ENCODE measurements at regions not wholly inside any gene's neighbourhood (a gene's known extent, or its start where the extent isn't known, plus 50 kb on each side); places are given as distances from the start of the nearest gene placed in this dataset.
"Not testable (repeated sequence)": the region's sequence is repeated elsewhere in the genome, so short reads cannot be mapped to it uniquely, and the experiment has no call there.

GRCh38 chr5:57429513-57430120 lies 53.0 kb downstream of the ACTBL2 start:
- Mint-ChIP-seq H3K27me3 (peaks cover 4% of the 10 kb centered on the region), H3K27ac (no peak overlapping the region), H3K4me3 (no peak overlapping the region), H3K36me3 (no peaks in the 10 kb centered on the region), H3K9me3 (no peaks in the 10 kb centered on the region), H3K4me1 (no peaks in the 10 kb centered on the region)
- no peak for DNase-seq
- CTCF ChIA-PET: interaction anchor here (1.3 kb wide), 1 partner anchor 91 kb away, joined by 3 read pairs; no protein-coding TSS in a partner anchor

GRCh38 chr5:57429021-57429420 lies 53.6 kb downstream of the ACTBL2 start:
- not testable (repeated sequence) for H3K9me3 Mint-ChIP-seq, H3K27me3 Mint-ChIP-seq, H3K36me3 Mint-ChIP-seq, H3K4me1 Mint-ChIP-seq, H3K4me3 Mint-ChIP-seq, H3K27ac Mint-ChIP-seq, DNase-seq
- CTCF ChIA-PET: interaction anchor here (1.3 kb wide), 1 partner anchor 90 kb away, joined by 3 read pairs; no protein-coding TSS in a partner anchor

- H3K9me3 Mint-ChIP-seq: no peaks in the 10 kb centered on the region
- no peak overlapping the region for H3K27ac Mint-ChIP-seq
- CTCF ChIA-PET: no interaction called here
- no peaks in the 10 kb centered on the region for H3K4me1 Mint-ChIP-seq
- no peak overlapping the region for H3K4me3 Mint-ChIP-seq
- peaks cover 7% of the 10 kb centered on the region for H3K27me3 Mint-ChIP-seq
- no peak for DNase-seq
- no peaks in the 10 kb centered on the region for H3K36me3 Mint-ChIP-seq
Observed at GRCh38 chr5:57422993-57423392, 59.6 kb downstream of the ACTBL2 start.

- H3K4me1 Mint-ChIP-seq: no peaks in the 10 kb centered on the region
- CTCF ChIA-PET: no interaction called here
- no peak overlapping the region for H3K4me3 Mint-ChIP-seq
- no peaks in the 10 kb centered on the region for H3K36me3 Mint-ChIP-seq
- H3K9me3 Mint-ChIP-seq: no peaks in the 10 kb centered on the region
- no peak overlapping the region for H3K27ac Mint-ChIP-seq
- H3K27me3 Mint-ChIP-seq: peaks cover 9% of the 10 kb centered on the region
- no peak for DNase-seq
Observed at GRCh38 chr5:57422341-57422740, 60.3 kb downstream of the ACTBL2 start.

- H3K36me3 Mint-ChIP-seq: no peaks in the 10 kb centered on the region
- no peak overlapping the region for H3K4me3 Mint-ChIP-seq
- H3K27me3 Mint-ChIP-seq: peaks cover 17% of the 10 kb centered on the region
- H3K27ac Mint-ChIP-seq: no peak overlapping the region
- no peak for DNase-seq
- H3K4me1 Mint-ChIP-seq: no peaks in the 10 kb centered on the region
- no peaks in the 10 kb centered on the region for H3K9me3 Mint-ChIP-seq
- CTCF ChIA-PET: no interaction called here
Observed at GRCh38 chr5:57420801-57421200, 61.8 kb downstream of the ACTBL2 start.

GRCh38 chr5:57417971-57418370 lies 64.6 kb downstream of the ACTBL2 start:
- Mint-ChIP-seq H3K9me3 (no peaks in the 10 kb centered on the region), H3K4me1 (no peaks in the 10 kb centered on the region), H3K27me3 (peaks cover 17% of the 10 kb centered on the region), H3K36me3 (no peaks in the 10 kb centered on the region), H3K4me3 (no peak overlapping the region), H3K27ac (no peak overlapping the region)
- no peak for DNase-seq
- CTCF ChIA-PET: no interaction called here

GRCh38 chr5:57417320-57417719 lies 65.3 kb downstream of the ACTBL2 start:
- H3K27ac Mint-ChIP-seq: no peak overlapping the region
- CTCF ChIA-PET: no interaction called here
- peaks cover 17% of the 10 kb centered on the region for H3K27me3 Mint-ChIP-seq
- H3K4me1 Mint-ChIP-seq: no peaks in the 10 kb centered on the region
- H3K9me3 Mint-ChIP-seq: no peaks in the 10 kb centered on the region
- DNase-seq: no peak
- no peaks in the 10 kb centered on the region for H3K36me3 Mint-ChIP-seq
- H3K4me3 Mint-ChIP-seq: no peak overlapping the region

GRCh38 chr5:57416278-57416994 lies 66.2 kb downstream of the ACTBL2 start:
- Mint-ChIP-seq H3K4me1 (no peaks in the 10 kb centered on the region), H3K36me3 (no peaks in the 10 kb centered on the region), H3K27me3 (peaks cover 17% of the 10 kb centered on the region), H3K9me3 (no peaks in the 10 kb centered on the region), H3K4me3 (no peak overlapping the region), H3K27ac (no peak overlapping the region)
- CTCF ChIA-PET: no interaction called here
- no peak for DNase-seq

- Mint-ChIP-seq H3K9me3 (no peaks in the 10 kb centered on the region), H3K27ac (no peak overlapping the region)
- DNase-seq: no peak
Observed at GRCh38 chr5:57414857-57415256, 67.8 kb downstream of the ACTBL2 start.

GRCh38 chr5:57414191-57414590 lies 68.4 kb downstream of the ACTBL2 start:
- DNase-seq: no peak
- Mint-ChIP-seq H3K4me3 (no peak overlapping the region), H3K36me3 (no peaks in the 10 kb centered on the region), H3K4me1 (no peaks in the 10 kb centered on the region), H3K27ac (no peak overlapping the region), H3K9me3 (no peaks in the 10 kb centered on the region), H3K27me3 (peaks cover 12% of the 10 kb centered on the region)
- CTCF ChIA-PET: no interaction called here

More at GRCh38 chr5:57414857-57415256, 67.8 kb downstream of the ACTBL2 start:
- H3K4me1 Mint-ChIP-seq: no peaks in the 10 kb centered on the region
- peaks cover 15% of the 10 kb centered on the region for H3K27me3 Mint-ChIP-seq
- H3K4me3 Mint-ChIP-seq: no peak overlapping the region
- CTCF ChIA-PET: no interaction called here
- no peaks in the 10 kb centered on the region for H3K36me3 Mint-ChIP-seq

GRCh38 chr5:57413145-57413544 lies 69.5 kb downstream of the ACTBL2 start:
- Mint-ChIP-seq H3K4me1 (no peaks in the 10 kb centered on the region), H3K4me3 (no peak overlapping the region), H3K27ac (no peak overlapping the region), H3K9me3 (no peaks in the 10 kb centered on the region), H3K27me3 (peaks cover 10% of the 10 kb centered on the region), H3K36me3 (no peaks in the 10 kb centered on the region)
- no peak for DNase-seq
- CTCF ChIA-PET: no interaction called here

- Mint-ChIP-seq H3K36me3 (no peaks in the 10 kb centered on the region), H3K27me3 (peaks cover 10% of the 10 kb centered on the region), H3K4me1 (no peaks in the 10 kb centered on the region), H3K4me3 (no peak overlapping the region), H3K27ac (no peak overlapping the region), H3K9me3 (no peaks in the 10 kb centered on the region)
- CTCF ChIA-PET: no interaction called here
- DNase-seq: no peak
Observed at GRCh38 chr5:57412680-57413079, 69.9 kb downstream of the ACTBL2 start.

GRCh38 chr5:57411982-57412381 lies 70.6 kb downstream of the ACTBL2 start:
- no peaks in the 10 kb centered on the region for H3K9me3 Mint-ChIP-seq
- no peaks in the 10 kb centered on the region for H3K36me3 Mint-ChIP-seq
- no peak for DNase-seq
- H3K4me1 Mint-ChIP-seq: no peaks in the 10 kb centered on the region
- H3K4me3 Mint-ChIP-seq: no peak overlapping the region
- no peak overlapping the region for H3K27ac Mint-ChIP-seq
- H3K27me3 Mint-ChIP-seq: peaks cover 4% of the 10 kb centered on the region
- CTCF ChIA-PET: no interaction called here

- Mint-ChIP-seq H3K36me3 (no peaks in the 10 kb centered on the region), H3K27ac (no peak overlapping the region), H3K4me1 (no peaks in the 10 kb centered on the region), H3K27me3 (no peaks in the 10 kb centered on the region), H3K9me3 (no peaks in the 10 kb centered on the region), H3K4me3 (no peak overlapping the region)
- DNase-seq: no peak
- CTCF ChIA-PET: no interaction called here
Observed at GRCh38 chr5:57410374-57411320, 72.0 kb downstream of the ACTBL2 start.
